ENCODE measurements at regions not wholly inside any gene's neighbourhood (a gene's known extent, or its start where the extent isn't known, plus 50 kb on each side); places are given as distances from the start of the nearest gene placed in this dataset.

DNA sequence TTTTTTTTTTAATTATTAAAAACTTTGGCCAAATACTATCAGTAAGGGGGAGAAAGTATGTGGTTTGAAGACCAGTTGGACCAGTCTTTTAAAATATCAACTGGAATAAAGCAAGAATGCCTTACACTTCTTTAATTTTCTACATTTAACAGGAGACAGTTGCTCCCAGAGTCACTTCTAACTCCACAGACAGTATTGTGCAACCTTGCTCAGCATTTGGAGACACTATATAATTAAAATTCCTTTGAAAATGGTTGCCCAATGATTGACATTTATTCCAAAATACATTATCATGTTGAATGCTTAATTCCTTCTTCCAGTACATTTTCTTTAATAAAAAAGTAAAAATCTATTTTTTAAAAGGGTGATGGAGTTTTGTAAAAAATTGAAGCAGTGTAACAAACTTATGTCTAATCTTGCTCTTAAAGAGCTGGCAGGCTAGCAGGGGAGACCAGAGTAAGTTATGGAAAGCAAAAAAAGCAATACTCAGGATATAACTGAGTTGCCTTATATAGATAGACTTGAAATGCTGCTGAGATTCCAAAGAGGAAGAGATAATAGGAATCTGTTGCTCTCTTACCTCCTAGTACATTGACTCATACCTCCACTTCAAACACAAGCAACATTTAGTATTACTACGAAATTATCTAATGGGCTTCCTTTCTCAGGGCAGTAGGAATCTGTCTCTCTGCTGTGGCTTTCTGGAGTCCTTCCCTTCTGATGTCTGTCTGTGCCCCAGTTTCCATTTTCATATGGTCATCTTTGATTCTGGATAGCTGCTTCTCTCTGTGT, 69.7 kb upstream of the RGL1 start:
- no peak for TF ChIP-seq CTCF (IDR thresholded peaks at IDR 0.05; ENCODE audit: insufficient read depth, missing control alignments)
- DNase-seq (ENCODE audit: insufficient read length, low spot score) (no peak), FAIRE-seq (no peak)

GRCh38 chr1:183734543-183735036, 70.3 kb upstream of the RGL1 start:
- no peak for TF ChIP-seq CTCF (IDR thresholded peaks at IDR 0.05; ENCODE audit: insufficient read depth, missing control alignments)
- DNase-seq (ENCODE audit: insufficient read length, low spot score), result no peak
- FAIRE-seq, result no peak

DNA sequence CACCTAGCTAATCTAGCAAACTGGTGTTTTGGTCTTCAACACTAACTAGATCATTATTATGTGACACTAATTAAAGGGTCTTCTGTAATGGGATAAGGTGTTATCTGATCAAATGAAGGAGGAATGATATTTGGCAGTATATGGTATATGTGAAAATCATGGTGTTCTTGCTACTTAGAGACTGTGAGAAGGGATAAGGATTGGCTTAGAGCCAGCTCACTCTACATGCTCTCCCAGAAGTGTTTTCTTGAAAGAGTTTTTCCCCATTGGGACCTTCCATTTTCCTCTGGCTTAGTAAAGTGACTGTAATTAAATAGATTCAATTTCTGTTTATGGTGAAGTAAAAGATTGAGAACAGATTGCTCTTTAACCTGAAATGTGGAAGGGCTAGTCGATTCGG, 71.2 kb upstream of the RGL1 start:
- FAIRE-seq (no peak), DNase-seq (ENCODE audit: insufficient read length, low spot score) (no peak)
- TF ChIP-seq CTCF (IDR thresholded peaks at IDR 0.05; ENCODE audit: insufficient read depth, missing control alignments), result no peak

DNA sequence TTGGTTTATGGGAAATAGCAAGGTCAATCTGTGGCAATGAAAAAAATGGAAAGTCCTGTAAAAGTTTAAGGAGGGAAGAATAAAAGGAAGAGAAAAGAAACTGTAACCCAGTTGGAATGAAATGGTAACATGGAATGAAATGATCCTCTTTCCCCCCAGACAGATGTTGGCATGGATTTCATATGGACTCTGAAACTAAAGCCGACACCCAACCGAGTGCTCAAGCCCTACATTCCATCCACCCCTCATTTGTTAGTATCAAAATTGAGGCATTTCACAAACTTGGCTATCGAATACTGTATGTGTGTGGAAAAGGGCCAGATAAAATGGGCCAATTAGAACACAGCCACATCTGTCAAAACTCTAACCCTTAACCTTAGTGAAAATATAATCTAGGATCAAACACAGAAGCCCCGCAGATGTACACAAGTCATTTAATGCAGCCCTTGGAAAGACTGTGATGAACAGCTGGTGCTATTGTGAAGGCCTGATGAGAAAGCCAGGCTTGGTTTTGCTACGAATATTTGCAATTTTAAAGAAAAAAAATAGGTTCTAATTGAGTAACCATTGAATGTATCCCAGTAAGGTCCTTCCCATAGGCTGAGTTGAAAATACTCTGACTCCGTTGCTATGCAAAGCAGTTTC, 72.6 kb upstream of the RGL1 start:
- TF ChIP-seq CTCF (IDR thresholded peaks at IDR 0.05; ENCODE audit: insufficient read depth, missing control alignments), result no peak
- no peak for DNase-seq (ENCODE audit: insufficient read length, low spot score)
- FAIRE-seq, result no peak

DNA sequence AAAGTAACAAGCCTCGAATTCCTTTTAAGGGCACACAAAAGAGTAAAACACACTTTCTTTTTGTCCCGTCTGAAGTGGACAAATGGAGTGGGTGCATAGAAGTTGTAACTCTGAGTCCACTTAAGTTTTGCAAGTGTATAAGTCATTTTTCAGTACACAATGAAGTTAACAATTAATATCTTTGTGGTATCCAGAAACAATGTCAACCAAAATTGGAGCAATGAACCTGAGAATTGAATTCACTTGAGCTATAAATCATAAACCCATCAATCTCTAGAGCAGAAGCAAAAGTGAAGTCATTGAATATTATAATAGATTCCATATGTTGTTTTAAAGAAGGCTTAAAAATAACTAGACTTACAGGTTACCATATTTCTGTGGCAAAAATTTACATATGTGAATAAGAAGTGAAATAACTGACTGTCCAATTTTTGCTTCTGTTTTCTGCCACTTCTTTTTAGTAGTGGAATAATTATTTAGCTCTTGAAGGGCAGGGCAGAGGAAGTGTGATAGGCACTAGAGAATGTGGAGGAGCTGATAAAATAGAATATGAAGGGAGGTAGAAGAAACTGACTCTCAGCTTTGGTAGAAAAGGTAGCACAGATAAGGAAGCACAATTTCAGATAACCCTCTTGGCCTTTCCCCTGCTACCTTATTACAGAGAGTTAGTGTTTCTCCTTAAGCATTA, 73.9 kb upstream of the RGL1 start:
- DNase-seq (ENCODE audit: insufficient read length, low spot score), result no peak
- TF ChIP-seq CTCF (IDR thresholded peaks at IDR 0.05; ENCODE audit: insufficient read depth, missing control alignments), result no peak
- FAIRE-seq, result peak; percentile 56

DNA sequence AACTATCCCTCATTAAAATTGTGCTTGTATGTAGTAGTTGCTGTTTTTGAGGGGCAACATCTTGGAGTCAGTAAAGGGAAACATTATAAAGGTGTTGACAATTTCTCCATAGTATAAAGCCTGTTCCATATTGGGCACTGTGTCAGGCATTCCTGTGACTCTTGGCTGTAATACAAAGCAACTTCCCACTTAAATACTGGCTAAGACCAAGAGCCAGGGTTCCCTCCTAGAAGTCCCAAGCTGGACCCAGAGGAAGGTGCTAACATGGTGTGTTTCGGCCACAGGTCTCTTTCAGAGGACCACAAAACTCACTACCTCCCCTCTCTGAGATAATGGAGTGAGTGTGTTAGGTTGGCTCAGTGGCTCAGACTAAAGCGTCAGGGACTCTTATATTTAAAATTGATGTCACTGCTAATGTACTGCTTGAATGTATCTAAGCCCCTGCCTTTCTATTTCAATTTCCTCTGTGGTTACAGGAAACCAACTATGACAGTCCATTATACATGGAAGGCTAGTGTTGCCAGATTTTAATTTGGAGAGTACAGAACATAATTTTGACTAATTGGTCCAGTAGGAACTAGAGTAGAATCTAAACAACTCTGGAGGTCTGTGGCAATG, 74.7 kb upstream of the RGL1 start:
- no peak for TF ChIP-seq CTCF (IDR thresholded peaks at IDR 0.05; ENCODE audit: insufficient read depth, missing control alignments)
- FAIRE-seq (no peak), DNase-seq (ENCODE audit: insufficient read length, low spot score) (no peak)

Data from D721Med (cell line).